ENCODE measurements at regions not wholly inside any gene's neighbourhood (a gene's known extent, or its start where the extent isn't known, plus 50 kb on each side); places are given as distances from the start of the nearest gene placed in this dataset.
"Not testable (repeated sequence)": the region's sequence is repeated elsewhere in the genome, so short reads cannot be mapped to it uniquely, and the experiment has no call there.

- in situ Hi-C loops (cut with HindIII; ENCODE audit: low pct_unique_long_range_greater_than_20kb, low sequenced_read_pairs) = no loop called here
- no peak for DNase-seq (ENCODE audit: low read depth)
Measured at GRCh38 chr6:8906699-8907098, 471.4 kb upstream of the SLC35B3 start.

GRCh38 chr6:8905757-8906156 is 470.4 kb upstream of the SLC35B3 start:
- in situ Hi-C loops (cut with HindIII; ENCODE audit: low pct_unique_long_range_greater_than_20kb, low sequenced_read_pairs) = no loop called here
- DNase-seq (ENCODE audit: low read depth) = no peak

GRCh38 chr6:8904754-8905153 is 469.4 kb upstream of the SLC35B3 start:
- no peak for DNase-seq (ENCODE audit: low read depth)
- in situ Hi-C loops (cut with HindIII; ENCODE audit: low pct_unique_long_range_greater_than_20kb, low sequenced_read_pairs) = no loop called here

GRCh38 chr6:8900056-8900455 is 464.7 kb upstream of the SLC35B3 start:
- DNase-seq (ENCODE audit: low read depth) = no peak
- in situ Hi-C loops (cut with HindIII; ENCODE audit: low pct_unique_long_range_greater_than_20kb, low sequenced_read_pairs) = no loop called here

- in situ Hi-C loops (cut with HindIII; ENCODE audit: low pct_unique_long_range_greater_than_20kb, low sequenced_read_pairs) = no loop called here
- DNase-seq (ENCODE audit: low read depth) = no peak
Measured at GRCh38 chr6:8889514-8889913, 454.2 kb upstream of the SLC35B3 start.

- DNase-seq (ENCODE audit: low read depth) = peak; percentile 12
Measured at GRCh38 chr6:8888468-8888867, 453.1 kb upstream of the SLC35B3 start.

GRCh38 chr6:8881663-8882062 is 446.3 kb upstream of the SLC35B3 start:
- in situ Hi-C loops (cut with HindIII; ENCODE audit: low pct_unique_long_range_greater_than_20kb, low sequenced_read_pairs) = no loop called here

More at GRCh38 chr6:8888468-8888867, 453.1 kb upstream of the SLC35B3 start:
- in situ Hi-C loops (cut with HindIII; ENCODE audit: low pct_unique_long_range_greater_than_20kb, low sequenced_read_pairs) = no loop called here

GRCh38 chr6:8879334-8879733 is 444.0 kb upstream of the SLC35B3 start:
- no peak for DNase-seq (ENCODE audit: low read depth)
- in situ Hi-C loops (cut with HindIII; ENCODE audit: low pct_unique_long_range_greater_than_20kb, low sequenced_read_pairs) = no loop called here

More at GRCh38 chr6:8881663-8882062, 446.3 kb upstream of the SLC35B3 start:
- DNase-seq (ENCODE audit: low read depth) = no peak

- no peak for DNase-seq (ENCODE audit: low read depth)
- in situ Hi-C loops (cut with HindIII; ENCODE audit: low pct_unique_long_range_greater_than_20kb, low sequenced_read_pairs) = no loop called here
Measured at GRCh38 chr6:8875986-8876385, 440.6 kb upstream of the SLC35B3 start.

GRCh38 chr6:8872589-8872988 is 437.2 kb upstream of the SLC35B3 start:
- in situ Hi-C loops (cut with HindIII; ENCODE audit: low pct_unique_long_range_greater_than_20kb, low sequenced_read_pairs) = no loop called here
- DNase-seq (ENCODE audit: low read depth) = no peak

GRCh38 chr6:8865451-8865850 is 430.1 kb upstream of the SLC35B3 start:
- peak; percentile 27 for DNase-seq (ENCODE audit: low read depth)
- in situ Hi-C loops (cut with HindIII; ENCODE audit: low pct_unique_long_range_greater_than_20kb, low sequenced_read_pairs) = no loop called here

- peak; percentile 18 for DNase-seq (ENCODE audit: low read depth)
- in situ Hi-C loops (cut with HindIII; ENCODE audit: low pct_unique_long_range_greater_than_20kb, low sequenced_read_pairs) = no loop called here
Measured at GRCh38 chr6:8860671-8861070, 425.3 kb upstream of the SLC35B3 start.

GRCh38 chr6:8859501-8859900 is 424.2 kb upstream of the SLC35B3 start:
- in situ Hi-C loops (cut with HindIII; ENCODE audit: low pct_unique_long_range_greater_than_20kb, low sequenced_read_pairs) = no loop called here
- DNase-seq (ENCODE audit: low read depth) = peak; percentile 40

- no peak for DNase-seq (ENCODE audit: low read depth)
- in situ Hi-C loops (cut with HindIII; ENCODE audit: low pct_unique_long_range_greater_than_20kb, low sequenced_read_pairs) = no loop called here
Measured at GRCh38 chr6:8858854-8859331, 423.5 kb upstream of the SLC35B3 start.

- DNase-seq (ENCODE audit: low read depth) = no peak
- in situ Hi-C loops (cut with HindIII; ENCODE audit: low pct_unique_long_range_greater_than_20kb, low sequenced_read_pairs) = no loop called here
Measured at GRCh38 chr6:8857160-8857559, 421.8 kb upstream of the SLC35B3 start.

- in situ Hi-C loops (cut with HindIII; ENCODE audit: low pct_unique_long_range_greater_than_20kb, low sequenced_read_pairs) = no loop called here
Measured at GRCh38 chr6:8855411-8855810, 420.1 kb upstream of the SLC35B3 start.

GRCh38 chr6:8852332-8852731 is 417.0 kb upstream of the SLC35B3 start:
- in situ Hi-C loops (cut with HindIII; ENCODE audit: low pct_unique_long_range_greater_than_20kb, low sequenced_read_pairs) = no loop called here
- DNase-seq (ENCODE audit: low read depth) = no peak

More at GRCh38 chr6:8855411-8855810, 420.1 kb upstream of the SLC35B3 start:
- no peak for DNase-seq (ENCODE audit: low read depth)

GRCh38 chr6:8846680-8847079 is 411.3 kb upstream of the SLC35B3 start:
- DNase-seq (ENCODE audit: low read depth); in situ Hi-C loops (cut with HindIII; ENCODE audit: low pct_unique_long_range_greater_than_20kb, low sequenced_read_pairs): not testable (repeated sequence)

- in situ Hi-C loops (cut with HindIII; ENCODE audit: low pct_unique_long_range_greater_than_20kb, low sequenced_read_pairs) = no loop called here
- DNase-seq (ENCODE audit: low read depth) = no peak
Measured at GRCh38 chr6:8845690-8846089, 410.3 kb upstream of the SLC35B3 start.

GRCh38 chr6:8844968-8845367 is 409.6 kb upstream of the SLC35B3 start:
- in situ Hi-C loops (cut with HindIII; ENCODE audit: low pct_unique_long_range_greater_than_20kb, low sequenced_read_pairs) = no loop called here
- DNase-seq (ENCODE audit: low read depth) = no peak

GRCh38 chr6:8839626-8840025 is 404.3 kb upstream of the SLC35B3 start:
- peak; percentile 21 for DNase-seq (ENCODE audit: low read depth)
- in situ Hi-C loops (cut with HindIII; ENCODE audit: low pct_unique_long_range_greater_than_20kb, low sequenced_read_pairs) = no loop called here
